Neuronal stem cell (in vitro differentiated cells): ENCODE measurements at regions not wholly inside any gene's neighbourhood (a gene's known extent, or its start where the extent isn't known, plus 50 kb on each side); places are given as distances from the start of the nearest gene placed in this dataset.
A peak's percentile ranks its signal among the peaks of the same experiment; 100 is the strongest.

Experiments used
- DNase-seq: peaks from one replicate; pipeline ENCODE4 v3.0.0-alpha.2; 2013; ENCODE audit warnings: low spot score
- H2AFZ ChIP-seq: one replicate; pipeline ENCODE4 v1.6.1; 2013; ENCODE audit warnings: mild to moderate bottlenecking, low read length, inconsistent platforms
- H2AK5ac ChIP-seq: 2 replicates; pipeline ENCODE4 v1.6.1; 2013; ENCODE audit warnings: low read depth, mild to moderate bottlenecking, inconsistent platforms, low read length, moderate library complexity, mixed read lengths
- H2BK120ac ChIP-seq: 2 replicates; pipeline ENCODE4 v1.6.1; 2013; ENCODE audit warnings: low read depth, mild to moderate bottlenecking, inconsistent platforms, low read length, moderate library complexity, mixed read lengths
- H2BK12ac ChIP-seq: one replicate; pipeline ENCODE4 v1.6.1; 2013; ENCODE audit warnings: low read length, inconsistent platforms
- H2BK15ac ChIP-seq: 2 replicates; pipeline ENCODE4 v1.6.1; 2013; ENCODE audit warnings: mild to moderate bottlenecking, low read length, inconsistent platforms, mixed read lengths
- H2BK5ac ChIP-seq: one replicate; pipeline ENCODE4 v1.6.1; 2013; ENCODE audit warnings: inconsistent platforms, mild to moderate bottlenecking, low read length, moderate library complexity
- H3K14ac ChIP-seq: one replicate; pipeline ENCODE4 v1.6.1; 2013; ENCODE audit warnings: low read length, inconsistent platforms
- H3K18ac ChIP-seq: 2 replicates; pipeline ENCODE4 v1.6.1; 2013; ENCODE audit warnings: low read length, inconsistent platforms
- H3K23ac ChIP-seq: 2 replicates; pipeline ENCODE4 v1.6.1; 2013; ENCODE audit warnings: low read depth, mild to moderate bottlenecking, mixed read lengths, low read length, inconsistent platforms; ENCODE audit not compliant: poor library complexity
- H3K27ac ChIP-seq: replicated peaks from 3 replicates; pipeline ENCODE4 v1.5.1; 2013; ENCODE audit warnings: low read length, inconsistent platforms
- H3K27me3 ChIP-seq, 3 experiments: 2 replicates each; pipeline ENCODE4 v1.6.1; 2013; ENCODE audit warnings: low read length in 3 of 3, mild to moderate bottlenecking in 2 of 3, inconsistent platforms in 1 of 3, low read depth in 1 of 3, mixed read lengths in 1 of 3, moderate library complexity in 1 of 3; ENCODE audit not compliant: control insufficient read depth in 3 of 3, insufficient read depth in 3 of 3
- H3K36me3 ChIP-seq, 2 donors: replicated peaks in 1 of 2; 2 replicates each; pipeline ENCODE4 v1.6.1; 2013; ENCODE audit warnings: low read length in 2 of 2; ENCODE audit not compliant: control insufficient read depth in 2 of 2, insufficient read depth in 2 of 2
- H3K4ac ChIP-seq: 2 replicates; pipeline ENCODE4 v1.6.1; 2013; ENCODE audit warnings: inconsistent platforms, mild to moderate bottlenecking, low read length, moderate library complexity
- H3K4me1 ChIP-seq, 2 donors: 1 replicate in 1 of 2; 2 replicates in 1 of 2; pipeline ENCODE4 v1.6.1; 2013; ENCODE audit warnings: low read length in 2 of 2, low read depth in 1 of 2; ENCODE audit not compliant: control insufficient read depth in 2 of 2, insufficient read depth in 1 of 2
- H3K4me2 ChIP-seq: one replicate; pipeline ENCODE4 v1.6.1; 2013; ENCODE audit warnings: mild to moderate bottlenecking, low read length, inconsistent platforms; ENCODE audit not compliant: insufficient read depth, poor library complexity, severe bottlenecking
- H3K4me3 ChIP-seq, 2 donors: 2 replicates each; pipeline ENCODE4 v1.5.1; 2013; ENCODE audit warnings: low read length in 2 of 2, mild to moderate bottlenecking in 2 of 2, inconsistent platforms in 1 of 2, moderate library complexity in 1 of 2
- H3K79me1 ChIP-seq: one replicate; pipeline ENCODE4 v1.6.1; 2013; ENCODE audit warnings: low read depth, mild to moderate bottlenecking, inconsistent platforms, low read length, moderate library complexity
- H3K9ac ChIP-seq: one replicate; pipeline ENCODE4 v1.6.1; 2013; ENCODE audit warnings: mild to moderate bottlenecking, low read depth, low read length, inconsistent platforms; ENCODE audit not compliant: poor library complexity
- H3K9me3 ChIP-seq, 2 donors: replicated peaks in 1 of 2; 2 replicates each; pipeline versions ENCODE3 to v1.6.1; 2013; ENCODE audit warnings: low read length in 2 of 2, mild to moderate bottlenecking in 2 of 2, inconsistent platforms in 1 of 2, low read depth in 1 of 2, mixed read lengths in 1 of 2, moderate library complexity in 1 of 2; ENCODE audit not compliant: control insufficient read depth in 2 of 2, insufficient read depth in 1 of 2
- H4K8ac ChIP-seq: one replicate; pipeline ENCODE4 v1.6.1; 2013; ENCODE audit warnings: low read depth, mild to moderate bottlenecking, inconsistent platforms, low read length, moderate library complexity
- H4K91ac ChIP-seq: one replicate; pipeline ENCODE4 v1.6.1; 2013; ENCODE audit warnings: low read length, low read depth, mild to moderate bottlenecking, inconsistent platforms; ENCODE audit not compliant: poor library complexity
- WGBS, 2 donors: extraction: QIAGEN DNeasy Blood & Tissue Kit; methylation state at CpG; one replicate each; pipeline ENCODE4 v1.1.7; 2013; ENCODE audit warnings: missing lambda C conversion rate in 2 of 2, mixed read lengths in 1 of 2; ENCODE audit not compliant: insufficient read length in 2 of 2, insufficient replicate concordance in 1 of 2; ENCODE audit errors: extremely low coverage in 2 of 2; 5-methylcytosine and 5-hydroxymethylcytosine counted together

GRCh38 chr16:35352431-35352830 lies 1893.0 kb downstream of the TP53TG3F start:
- H3K18ac ChIP-seq, result no peak overlapping the region
- no peaks in the 10 kb centered on the region for H3K4me1 ChIP-seq
- DNase-seq, result no peak
- no peak overlapping the region for H3K23ac ChIP-seq
- no peaks in the 10 kb centered on the region for H3K36me3 ChIP-seq
- H3K14ac ChIP-seq, result peak overlapping the region; percentile 38
- H3K27me3 ChIP-seq, result no peaks in the 10 kb centered on the region
- no peak overlapping the region for H3K4me3 ChIP-seq
- no peak overlapping the region for H2BK12ac ChIP-seq
- no peak overlapping the region for H4K8ac ChIP-seq
- no peak overlapping the region for H3K27ac ChIP-seq
- WGBS, 2 donors, result no CpG with 5 or more reads among the region's 29 CpGs
- H4K91ac ChIP-seq, result no peak overlapping the region
- H3K79me1 ChIP-seq, result no peaks in the 10 kb centered on the region
- H3K9me3 ChIP-seq, result peaks cover 0 to 9% of the 10 kb centered on the region in 2 donors
- no peak overlapping the region for H2AK5ac ChIP-seq
- H2BK120ac ChIP-seq, result no peak overlapping the region
- peak overlapping the region; percentile 24 for H2BK5ac ChIP-seq
- H2BK15ac ChIP-seq, result no peak overlapping the region
- no peak overlapping the region for H2AFZ ChIP-seq
- H3K9ac ChIP-seq, result no peak overlapping the region
- H3K4ac ChIP-seq, result no peak overlapping the region
- no peak overlapping the region for H3K4me2 ChIP-seq

GRCh38 chr16:35363510-35363909 lies 1904.1 kb downstream of the TP53TG3F start:
- Histone ChIP-seq H3K18ac (no peak overlapping the region), H3K23ac (no peak overlapping the region), H4K91ac (no peak overlapping the region), H3K79me1 (no peaks in the 10 kb centered on the region), H3K14ac (no peak overlapping the region), H2BK5ac (no peak overlapping the region), H3K9me3 (peaks cover 0 to 38% of the 10 kb centered on the region in 2 donors), H3K36me3 (no peaks in the 10 kb centered on the region), H3K4me1 (no peaks in the 10 kb centered on the region), H3K4me3 (no peak overlapping the region), H3K27me3 (no peaks in the 10 kb centered on the region), H3K9ac (no peak overlapping the region), H3K4ac (no peak overlapping the region), H2BK12ac (no peak overlapping the region), H2AK5ac (no peak overlapping the region), H2BK120ac (no peak overlapping the region), H2AFZ (no peak overlapping the region), H3K27ac (no peak overlapping the region), H3K4me2 (no peak overlapping the region), H4K8ac (no peak overlapping the region), H2BK15ac (no peak overlapping the region)
- no peak for DNase-seq
- WGBS, 2 donors, result no CpG with 5 or more reads among the region's 3 CpGs

GRCh38 chr16:35364263-35364662 lies 1904.9 kb downstream of the TP53TG3F start:
- Histone ChIP-seq H3K9me3 (peaks cover 0 to 40% of the 10 kb centered on the region in 2 donors), H3K18ac (no peak overlapping the region), H3K4me2 (no peak overlapping the region), H3K79me1 (no peaks in the 10 kb centered on the region), H4K91ac (no peak overlapping the region), H3K9ac (no peak overlapping the region), H2BK5ac (no peak overlapping the region), H2AFZ (no peak overlapping the region), H3K36me3 (no peaks in the 10 kb centered on the region), H4K8ac (no peak overlapping the region), H2BK120ac (no peak overlapping the region), H2BK15ac (no peak overlapping the region), H3K27ac (no peak overlapping the region), H3K4me3 (no peak overlapping the region), H3K14ac (no peak overlapping the region), H3K27me3 (no peaks in the 10 kb centered on the region), H3K23ac (no peak overlapping the region), H3K4ac (no peak overlapping the region), H2BK12ac (no peak overlapping the region), H2AK5ac (no peak overlapping the region), H3K4me1 (no peaks in the 10 kb centered on the region)
- no peak for DNase-seq

- Histone ChIP-seq H3K4me1 (no peaks in the 10 kb centered on the region), H3K36me3 (no peaks in the 10 kb centered on the region), H3K9ac (no peak overlapping the region), H3K27ac (no peak overlapping the region), H3K27me3 (no peaks in the 10 kb centered on the region), H3K79me1 (no peaks in the 10 kb centered on the region), H4K8ac (no peak overlapping the region), H3K14ac (no peak overlapping the region), H3K4me3 (no peak overlapping the region), H3K4ac (no peak overlapping the region), H2BK120ac (no peak overlapping the region), H2BK15ac (no peak overlapping the region), H2BK5ac (no peak overlapping the region), H2AFZ (no peak overlapping the region), H3K18ac (no peak overlapping the region), H4K91ac (no peak overlapping the region), H2BK12ac (no peak overlapping the region), H3K4me2 (no peak overlapping the region), H3K23ac (no peak overlapping the region), H2AK5ac (no peak overlapping the region), H3K9me3 (peaks cover 0 to 49% of the 10 kb centered on the region in 2 donors)
- no CpG with 5 or more reads among the region's 2 CpGs for WGBS, 2 donors
- DNase-seq, result no peak
Observed at GRCh38 chr16:35365675-35366074, 1906.3 kb downstream of the TP53TG3F start.
